ENCODE measurements at regions not wholly inside any gene's neighbourhood (a gene's known extent, or its start where the extent isn't known, plus 50 kb on each side); places are given as distances from the start of the nearest gene placed in this dataset.

GRCh38 chr2:46813020-46813415, 102.6 kb downstream of the MCFD2 start:
- DNase-seq (ENCODE audit: low read depth): no peak

Data from renal cortical epithelial cell (primary cell).